IMR-90 (cell line): ENCODE measurements at regions not wholly inside any gene's neighbourhood (a gene's known extent, or its start where the extent isn't known, plus 50 kb on each side); places are given as distances from the start of the nearest gene placed in this dataset.
"Not testable (repeated sequence)": the region's sequence is repeated elsewhere in the genome, so short reads cannot be mapped to it uniquely, and the experiment has no call there.

Source experiments
- FOS ChIP-seq: fragments of 150-350 bp; IDR thresholded peaks from 2 replicates; pipeline ENCODE4 v1.6.1; 2016; ENCODE audit warnings: low read depth, low read length
- RCOR1 ChIP-seq: IDR thresholded peaks from 2 replicates; pipeline ENCODE4 v1.6.1; 2012; ENCODE audit warnings: mild to moderate bottlenecking, low read length, improper control_type of control experiment; ENCODE audit not compliant: insufficient replicate concordance
- RFX5 ChIP-seq: IDR thresholded peaks from 2 replicates; pipeline ENCODE4 v1.8.0; 2012; ENCODE audit warnings: low read depth, mild to moderate bottlenecking, low read length, moderate library complexity
- TF ChIP-seq, protein P1 (sequence below): conservative IDR thresholded peaks from 2 replicates; pipeline ENCODE4 v1.5.1; 2012; ENCODE audit warnings: mild to moderate bottlenecking, low read depth, low read length, improper control_type of control experiment

DNA sequence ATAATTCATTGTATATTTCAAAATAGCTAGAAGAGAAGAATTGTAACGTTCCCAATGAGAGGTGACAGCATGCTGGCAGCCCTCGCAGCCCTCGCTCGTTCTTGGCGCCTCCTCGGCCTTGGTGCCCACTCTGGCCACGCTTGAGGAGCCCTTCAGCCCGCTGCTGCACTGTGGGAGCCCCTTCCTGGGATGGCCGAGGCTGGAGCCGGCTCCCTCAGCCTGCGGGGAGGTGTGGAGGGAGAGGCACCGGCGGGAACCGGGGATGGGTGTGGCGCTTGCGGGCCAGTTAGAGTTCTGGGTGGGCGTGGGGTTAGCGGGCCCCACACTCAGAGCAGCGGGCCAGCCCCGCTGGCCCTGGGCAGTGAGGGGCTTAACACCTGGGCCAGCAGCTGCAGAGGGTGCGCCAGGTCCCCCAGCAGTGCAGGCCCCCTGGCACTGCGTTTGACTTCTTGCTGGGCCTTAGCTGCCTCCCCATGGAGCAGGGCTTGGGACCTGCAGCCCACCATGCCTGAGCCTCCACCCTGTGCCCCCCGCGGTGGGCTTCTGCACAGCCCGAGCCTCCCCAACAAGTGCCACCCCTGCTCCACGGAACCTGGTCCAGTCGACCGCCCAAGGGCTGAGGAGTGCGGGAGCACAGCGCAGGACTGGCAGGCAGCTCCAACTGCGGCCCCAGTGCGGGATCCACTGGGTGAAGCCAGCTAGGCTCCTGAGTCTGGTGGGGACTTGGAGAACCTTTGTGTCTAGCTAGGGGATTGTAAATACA lies 437.7 kb downstream of the NAP1L3 start:
- TF ChIP-seq, protein P1, sequence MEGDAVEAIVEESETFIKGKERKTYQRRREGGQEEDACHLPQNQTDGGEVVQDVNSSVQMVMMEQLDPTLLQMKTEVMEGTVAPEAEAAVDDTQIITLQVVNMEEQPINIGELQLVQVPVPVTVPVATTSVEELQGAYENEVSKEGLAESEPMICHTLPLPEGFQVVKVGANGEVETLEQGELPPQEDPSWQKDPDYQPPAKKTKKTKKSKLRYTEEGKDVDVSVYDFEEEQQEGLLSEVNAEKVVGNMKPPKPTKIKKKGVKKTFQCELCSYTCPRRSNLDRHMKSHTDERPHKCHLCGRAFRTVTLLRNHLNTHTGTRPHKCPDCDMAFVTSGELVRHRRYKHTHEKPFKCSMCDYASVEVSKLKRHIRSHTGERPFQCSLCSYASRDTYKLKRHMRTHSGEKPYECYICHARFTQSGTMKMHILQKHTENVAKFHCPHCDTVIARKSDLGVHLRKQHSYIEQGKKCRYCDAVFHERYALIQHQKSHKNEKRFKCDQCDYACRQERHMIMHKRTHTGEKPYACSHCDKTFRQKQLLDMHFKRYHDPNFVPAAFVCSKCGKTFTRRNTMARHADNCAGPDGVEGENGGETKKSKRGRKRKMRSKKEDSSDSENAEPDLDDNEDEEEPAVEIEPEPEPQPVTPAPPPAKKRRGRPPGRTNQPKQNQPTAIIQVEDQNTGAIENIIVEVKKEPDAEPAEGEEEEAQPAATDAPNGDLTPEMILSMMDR: not testable (repeated sequence)
- TF ChIP-seq RFX5, FOS, RCOR1: not testable (repeated sequence)
